Right lobe of liver (tissue), 4 donors: ENCODE measurements at regions not wholly inside any gene's neighbourhood (a gene's known extent, or its start where the extent isn't known, plus 50 kb on each side); places are given as distances from the start of the nearest gene placed in this dataset.

ENCODE experiments used
- POLR2A ChIP-seq: fragments of 450-650 bp; IDR thresholded peaks from one replicate; pipeline ENCODE4 v1.6.1; 2017; ENCODE audit warnings: antibody characterized with exemption, mild to moderate bottlenecking
- TF ChIP-seq, protein P1 (sequence below), 4 donors: fragments of 200-600 bp in 3 of 4; fragments of 450-650 bp in 1 of 4; IDR thresholded peaks; one replicate each; pipeline versions ENCODE4 v1.5.1 to v1.8.0; 2016 to 2022; ENCODE audit warnings: antibody characterized with exemption in 4 of 4, mild to moderate bottlenecking in 2 of 4
- donor health status: DM: no; HTN: no; CAD: no.
- donor health status: DM: no; HTN: no; CAD: no.
- donor health status: DM: no; HTN: yes; CAD: no.

DNA sequence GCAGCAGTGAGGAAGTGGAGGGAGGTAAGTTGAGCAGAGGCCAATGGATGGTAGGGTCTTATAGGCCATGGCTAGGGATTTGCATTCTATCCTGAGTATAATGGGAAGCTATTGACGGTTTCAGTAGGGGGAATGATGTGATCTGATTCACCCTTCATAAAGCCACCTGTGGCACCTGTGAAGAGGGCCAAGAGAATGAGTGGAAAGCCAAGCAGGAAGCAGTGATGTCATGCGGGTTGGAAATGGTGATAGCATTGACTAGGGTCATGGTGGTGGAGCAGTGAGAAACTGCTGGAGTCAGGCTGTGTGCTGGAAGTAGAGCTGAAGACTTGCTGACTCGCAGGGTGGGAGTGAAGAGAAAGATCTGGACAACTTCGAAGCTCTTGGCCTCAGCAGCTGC is 111.7 kb downstream of the MARCHF4 start:
- TF ChIP-seq, protein P1, sequence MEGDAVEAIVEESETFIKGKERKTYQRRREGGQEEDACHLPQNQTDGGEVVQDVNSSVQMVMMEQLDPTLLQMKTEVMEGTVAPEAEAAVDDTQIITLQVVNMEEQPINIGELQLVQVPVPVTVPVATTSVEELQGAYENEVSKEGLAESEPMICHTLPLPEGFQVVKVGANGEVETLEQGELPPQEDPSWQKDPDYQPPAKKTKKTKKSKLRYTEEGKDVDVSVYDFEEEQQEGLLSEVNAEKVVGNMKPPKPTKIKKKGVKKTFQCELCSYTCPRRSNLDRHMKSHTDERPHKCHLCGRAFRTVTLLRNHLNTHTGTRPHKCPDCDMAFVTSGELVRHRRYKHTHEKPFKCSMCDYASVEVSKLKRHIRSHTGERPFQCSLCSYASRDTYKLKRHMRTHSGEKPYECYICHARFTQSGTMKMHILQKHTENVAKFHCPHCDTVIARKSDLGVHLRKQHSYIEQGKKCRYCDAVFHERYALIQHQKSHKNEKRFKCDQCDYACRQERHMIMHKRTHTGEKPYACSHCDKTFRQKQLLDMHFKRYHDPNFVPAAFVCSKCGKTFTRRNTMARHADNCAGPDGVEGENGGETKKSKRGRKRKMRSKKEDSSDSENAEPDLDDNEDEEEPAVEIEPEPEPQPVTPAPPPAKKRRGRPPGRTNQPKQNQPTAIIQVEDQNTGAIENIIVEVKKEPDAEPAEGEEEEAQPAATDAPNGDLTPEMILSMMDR (IDR thresholded peaks at IDR 0.05), result no peak
- no peak for TF ChIP-seq POLR2A
